Astrocyte of the cerebellum (primary cell): ENCODE measurements at regions not wholly inside any gene's neighbourhood (a gene's known extent, or its start where the extent isn't known, plus 50 kb on each side); places are given as distances from the start of the nearest gene placed in this dataset.

Source experiments
- DNase-seq: peaks from one replicate; pipeline ENCODE4 v3.0.0-alpha.2; 2011; ENCODE audit warnings: low read depth
- H3K4me3 ChIP-seq: 2 replicates; pipeline ENCODE4 v1.5.1; 2011; ENCODE audit warnings: mild to moderate bottlenecking, low read depth, low read length, moderate library complexity
- in situ Hi-C: cut with HindIII; loops from 2 replicates; pipeline ENCODE4 v1.10.0; 2017; ENCODE audit warnings: low sequenced_read_pairs
- TF ChIP-seq, protein P1 (sequence below): IDR thresholded peaks from 2 replicates; pipeline ENCODE4 v1.5.1; 2012; ENCODE audit warnings: low read length, low read depth, moderate library complexity, mild to moderate bottlenecking; ENCODE audit errors: missing control alignments

DNA sequence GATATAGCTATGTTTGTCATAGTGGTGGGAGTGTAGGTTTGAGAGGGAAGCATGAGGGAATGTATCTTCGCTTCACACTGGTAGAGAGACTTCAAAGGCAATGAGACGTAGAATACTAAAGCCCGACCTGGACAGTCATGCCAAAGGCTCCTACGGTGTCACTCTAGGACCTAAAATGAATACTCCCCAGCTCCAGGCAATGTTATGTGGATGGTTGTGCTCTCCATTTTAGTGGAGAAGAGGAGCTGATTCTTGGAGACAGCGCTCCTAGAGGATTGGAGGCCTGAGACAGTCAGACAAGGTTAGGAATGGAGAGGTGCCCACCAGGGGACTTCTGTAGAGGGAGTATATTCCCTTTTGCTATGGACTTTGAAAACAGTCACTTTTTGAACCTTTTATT, 260.1 kb downstream of the MEX3B start:
- in situ Hi-C loops, result no loop called here
- no peak overlapping the region for H3K4me3 ChIP-seq
- DNase-seq, result no peak
- TF ChIP-seq, protein P1, sequence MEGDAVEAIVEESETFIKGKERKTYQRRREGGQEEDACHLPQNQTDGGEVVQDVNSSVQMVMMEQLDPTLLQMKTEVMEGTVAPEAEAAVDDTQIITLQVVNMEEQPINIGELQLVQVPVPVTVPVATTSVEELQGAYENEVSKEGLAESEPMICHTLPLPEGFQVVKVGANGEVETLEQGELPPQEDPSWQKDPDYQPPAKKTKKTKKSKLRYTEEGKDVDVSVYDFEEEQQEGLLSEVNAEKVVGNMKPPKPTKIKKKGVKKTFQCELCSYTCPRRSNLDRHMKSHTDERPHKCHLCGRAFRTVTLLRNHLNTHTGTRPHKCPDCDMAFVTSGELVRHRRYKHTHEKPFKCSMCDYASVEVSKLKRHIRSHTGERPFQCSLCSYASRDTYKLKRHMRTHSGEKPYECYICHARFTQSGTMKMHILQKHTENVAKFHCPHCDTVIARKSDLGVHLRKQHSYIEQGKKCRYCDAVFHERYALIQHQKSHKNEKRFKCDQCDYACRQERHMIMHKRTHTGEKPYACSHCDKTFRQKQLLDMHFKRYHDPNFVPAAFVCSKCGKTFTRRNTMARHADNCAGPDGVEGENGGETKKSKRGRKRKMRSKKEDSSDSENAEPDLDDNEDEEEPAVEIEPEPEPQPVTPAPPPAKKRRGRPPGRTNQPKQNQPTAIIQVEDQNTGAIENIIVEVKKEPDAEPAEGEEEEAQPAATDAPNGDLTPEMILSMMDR, result no peak

DNA sequence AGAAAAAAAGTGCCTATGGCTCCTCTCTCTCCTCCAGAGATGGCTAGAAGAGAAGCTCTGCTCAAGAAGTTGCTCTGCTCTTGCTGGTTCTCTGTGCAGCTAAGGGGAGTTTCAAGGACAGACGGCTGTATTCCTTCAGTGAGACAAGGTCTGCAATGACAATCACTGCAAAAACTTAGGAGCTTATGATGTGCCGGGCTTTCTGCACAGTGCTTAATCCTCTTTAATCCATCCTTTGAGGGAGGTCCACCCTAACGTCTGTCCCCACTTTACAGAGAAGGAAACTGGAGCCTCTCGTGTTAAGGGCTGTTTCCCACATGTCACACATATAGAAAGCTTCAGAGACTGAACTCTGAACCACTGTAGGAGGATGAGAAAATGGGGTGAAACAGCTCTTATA, 260.6 kb downstream of the MEX3B start:
- H3K4me3 ChIP-seq, result no peak overlapping the region
- no peak for DNase-seq
- in situ Hi-C loops, result no loop called here
- TF ChIP-seq, protein P1, result no peak

DNA sequence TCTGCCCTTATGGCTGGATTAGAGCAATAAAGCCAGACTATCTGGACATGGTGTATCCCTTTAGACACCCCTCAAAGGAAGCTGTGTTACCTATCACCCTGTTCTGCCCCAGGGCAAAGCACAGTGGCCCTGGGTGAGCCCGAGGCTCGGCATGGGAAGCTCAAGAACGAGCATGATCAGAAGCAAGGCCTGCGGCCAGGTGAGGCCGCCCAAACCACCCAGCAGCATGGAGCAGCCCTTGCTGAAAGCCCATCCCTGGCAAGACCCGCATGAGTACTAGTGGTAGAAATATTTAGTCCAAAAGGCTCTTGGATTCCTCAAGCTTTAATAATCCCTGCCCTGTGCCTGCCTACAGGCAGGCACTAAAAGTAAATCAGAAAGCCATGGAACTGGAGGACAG, 261.1 kb downstream of the MEX3B start:
- TF ChIP-seq, protein P1, result no peak
- in situ Hi-C loops, result no loop called here
- no peak overlapping the region for H3K4me3 ChIP-seq
- DNase-seq, result no peak

DNA sequence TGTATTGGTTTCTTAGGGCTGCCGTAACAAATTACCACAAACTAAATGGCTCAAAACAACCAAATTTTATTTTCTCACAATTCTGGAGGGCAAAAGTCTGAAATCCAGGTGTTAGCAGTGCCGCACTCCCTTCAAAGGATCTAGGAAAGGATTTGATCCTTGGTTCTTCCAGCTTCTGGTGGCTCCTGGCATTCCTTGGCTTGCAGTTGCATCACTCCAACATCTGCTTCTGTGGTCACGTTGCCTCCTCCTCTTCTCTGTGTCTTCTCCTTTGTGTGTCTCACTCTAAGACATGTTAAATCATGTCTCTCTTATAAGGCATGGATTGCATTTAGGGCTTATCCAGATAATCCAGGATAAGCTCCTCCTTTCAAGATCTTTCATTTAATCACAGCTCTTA, 262.2 kb downstream of the MEX3B start:
- DNase-seq, result no peak
- TF ChIP-seq, protein P1, result no peak
- in situ Hi-C loops, result no loop called here
- no peak overlapping the region for H3K4me3 ChIP-seq

DNA sequence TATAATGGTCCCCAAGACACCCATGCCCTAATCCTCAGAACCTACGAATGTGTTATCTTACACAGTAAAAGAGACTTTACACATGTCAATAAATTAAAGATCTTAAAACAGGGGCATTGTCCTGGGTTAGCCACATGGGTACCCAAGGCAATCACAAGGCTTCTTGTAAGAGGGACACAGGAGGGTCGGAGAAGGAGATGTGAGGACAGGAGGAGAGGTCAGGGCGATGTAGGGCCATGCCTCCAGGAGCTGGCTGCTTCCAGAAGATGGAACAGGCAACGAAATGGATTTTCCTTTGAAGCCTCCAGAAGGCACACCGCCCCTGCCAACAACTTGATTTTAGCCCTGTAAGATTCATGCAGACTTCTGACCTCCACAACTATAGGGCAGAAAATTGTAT, 262.7 kb downstream of the MEX3B start:
- no peak for DNase-seq
- no peak overlapping the region for H3K4me3 ChIP-seq
- in situ Hi-C loops, result no loop called here
- TF ChIP-seq, protein P1, result no peak

DNA sequence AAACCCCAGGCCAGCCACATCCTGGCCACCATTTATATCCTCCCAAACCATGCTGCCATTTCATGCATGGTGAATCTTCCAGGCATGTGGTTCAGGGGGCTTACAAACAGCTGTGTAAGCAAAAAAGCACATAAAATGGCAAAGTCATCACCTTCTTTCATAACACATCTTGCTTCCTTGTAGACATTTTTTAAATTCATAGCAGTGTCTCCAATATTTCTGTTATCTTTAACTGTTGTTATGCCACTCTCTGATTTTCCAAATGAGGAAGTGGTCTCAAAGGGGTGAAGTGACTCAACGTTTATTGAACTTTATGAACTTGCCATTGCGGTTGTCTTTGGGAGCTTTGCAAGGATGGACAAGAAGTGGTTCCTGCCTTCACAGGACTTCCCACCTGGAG, 264.4 kb downstream of the MEX3B start:
- TF ChIP-seq, protein P1, result no peak
- in situ Hi-C loops, result no loop called here
- no peak for DNase-seq
- no peak overlapping the region for H3K4me3 ChIP-seq

DNA sequence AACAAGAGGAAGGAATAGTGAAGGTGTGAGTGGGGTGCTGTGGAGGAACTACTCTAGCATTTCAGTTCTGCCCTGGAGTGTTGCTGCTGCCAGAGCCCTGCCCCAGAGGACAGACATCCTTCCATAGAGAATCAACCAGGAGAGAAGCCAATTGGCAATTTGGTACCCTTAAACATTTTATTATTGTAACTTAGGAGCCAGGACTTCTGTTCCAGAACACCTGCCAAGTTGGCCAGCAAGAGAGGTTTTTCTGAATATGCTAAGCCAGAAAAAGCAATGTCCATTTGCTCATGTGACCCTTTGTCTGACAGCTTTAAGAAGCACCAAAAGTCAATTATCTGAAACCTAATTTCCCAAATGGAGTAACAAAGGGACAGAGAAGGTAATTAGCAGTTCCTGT, 264.9 kb downstream of the MEX3B start:
- in situ Hi-C loops, result no loop called here
- TF ChIP-seq, protein P1, result no peak

More for the DNA sequence above, 264.9 kb downstream of the MEX3B start:
- H3K4me3 ChIP-seq, result no peak overlapping the region
- DNase-seq, result no peak
